Right lung (tissue), 2 donors: ENCODE measurements at regions not wholly inside any gene's neighbourhood (a gene's known extent, or its start where the extent isn't known, plus 50 kb on each side); places are given as distances from the start of the nearest gene placed in this dataset.
"Not testable (repeated sequence)": the region's sequence is repeated elsewhere in the genome, so short reads cannot be mapped to it uniquely, and the experiment has no call there.

ENCODE experiments used
- DNase-seq, 2 donors: peaks; one replicate each; pipeline ENCODE4 v3.0.0-alpha.2; 2013

GRCh38 chr15:81056304-81056703 lies 55.6 kb downstream of the TLNRD1 start:
- no peak for DNase-seq

GRCh38 chr15:81060470-81060869 lies 59.7 kb downstream of the TLNRD1 start:
- no peak for DNase-seq

GRCh38 chr15:81060907-81061306 lies 60.2 kb downstream of the TLNRD1 start:
- no peak for DNase-seq

GRCh38 chr15:81061490-81062253 lies 60.9 kb downstream of the TLNRD1 start:
- DNase-seq, result no peak

GRCh38 chr15:81062937-81063336 lies 62.2 kb downstream of the TLNRD1 start:
- DNase-seq, result no peak

- no peak for DNase-seq
Measured at GRCh38 chr15:81064253-81064652, 63.5 kb downstream of the TLNRD1 start.

GRCh38 chr15:81067567-81067966 lies 66.5 kb upstream of the CFAP161 start:
- not testable (repeated sequence) for DNase-seq

GRCh38 chr15:81068516-81068915 lies 65.6 kb upstream of the CFAP161 start:
- DNase-seq, result no peak

GRCh38 chr15:81069356-81069755 lies 64.7 kb upstream of the CFAP161 start:
- no peak for DNase-seq

- DNase-seq, result no peak
Measured at GRCh38 chr15:81069909-81070308, 64.2 kb upstream of the CFAP161 start.

GRCh38 chr15:81071120-81071519 lies 63.0 kb upstream of the CFAP161 start:
- peak in 1 of 2 donors; percentile 22 for DNase-seq

- no peak for DNase-seq
Measured at GRCh38 chr15:81071705-81072104, 62.4 kb upstream of the CFAP161 start.

- DNase-seq, result no peak
Measured at GRCh38 chr15:81072551-81072950, 61.5 kb upstream of the CFAP161 start.

GRCh38 chr15:81073801-81074200 lies 60.3 kb upstream of the CFAP161 start:
- no peak for DNase-seq

GRCh38 chr15:81074773-81075172 lies 59.3 kb upstream of the CFAP161 start:
- no peak for DNase-seq

- no peak for DNase-seq
Measured at GRCh38 chr15:81075272-81075671, 58.8 kb upstream of the CFAP161 start.

- no peak for DNase-seq
Measured at GRCh38 chr15:81080996-81081395, 53.1 kb upstream of the CFAP161 start.

- no peak for DNase-seq
Measured at GRCh38 chr15:81083201-81083600, 50.9 kb upstream of the CFAP161 start.
